Hindlimb muscle (tissue), 1 donor: ENCODE measurements at regions not wholly inside any gene's neighbourhood (a gene's known extent, or its start where the extent isn't known, plus 50 kb on each side); places are given as distances from the start of the nearest gene placed in this dataset.
A peak's percentile ranks its signal among the peaks of the same experiment; 100 is the strongest.

Source experiments
- DNase-seq: peaks from one replicate; pipeline ENCODE4 v3.0.0-alpha.2; 2013

- DNase-seq: no peak
Measured at GRCh38 chr6:95071464-95071863, 505.9 kb upstream of the MANEA start.

- no peak for DNase-seq
Measured at GRCh38 chr6:95078457-95078856, 498.9 kb upstream of the MANEA start.

DNA sequence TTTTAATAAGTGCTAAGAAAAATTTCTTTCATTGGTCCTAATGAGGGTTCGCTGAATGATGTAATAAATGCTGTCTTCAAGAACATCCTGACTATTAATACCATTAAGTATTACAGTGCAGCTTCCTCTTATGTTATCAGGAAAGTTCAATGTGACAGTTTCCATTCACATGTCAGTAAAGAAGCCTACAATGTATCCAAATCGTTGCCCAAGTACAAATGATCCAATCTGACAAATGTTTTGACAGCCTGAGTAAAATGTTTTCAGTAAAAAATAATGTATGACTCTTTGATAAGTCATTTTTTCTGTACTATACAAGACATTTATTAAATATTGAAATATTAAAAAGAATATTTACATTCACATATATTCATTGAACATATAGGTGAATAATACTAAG lies 496.1 kb upstream of the MANEA start:
- DNase-seq: no peak

GRCh38 chr6:95081949-95082348 lies 495.4 kb upstream of the MANEA start:
- no peak for DNase-seq

DNA sequence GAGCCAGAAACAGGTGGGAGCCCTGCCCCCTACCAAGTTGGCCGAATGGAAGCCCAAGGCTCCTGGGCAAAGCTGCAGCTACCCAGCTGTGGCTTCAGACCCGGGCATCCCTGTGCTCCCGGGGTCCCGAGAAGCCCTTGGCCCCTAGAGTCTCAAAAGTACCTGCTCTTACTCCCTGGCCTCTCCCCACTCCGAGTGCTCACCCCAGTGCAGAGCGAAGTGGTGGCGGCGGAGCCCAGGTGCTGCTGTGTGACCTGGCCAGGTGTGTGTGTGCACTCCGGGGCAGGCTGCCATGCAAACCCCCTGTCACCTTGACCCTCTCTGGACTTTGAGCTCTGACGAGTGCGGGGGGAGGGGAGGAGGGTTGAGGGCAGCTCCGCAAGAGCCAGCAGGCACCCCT lies 493.8 kb upstream of the MANEA start:
- no peak for DNase-seq

- no peak for DNase-seq
Measured at GRCh38 chr6:95084867-95085266, 492.5 kb upstream of the MANEA start.

- DNase-seq: peak; percentile 23
Measured at GRCh38 chr6:95087394-95088097, 489.8 kb upstream of the MANEA start.

GRCh38 chr6:95091823-95092436 lies 485.4 kb upstream of the MANEA start:
- peak; percentile 37 for DNase-seq

- no peak for DNase-seq
Measured at GRCh38 chr6:95093154-95093553, 484.2 kb upstream of the MANEA start.

- DNase-seq: no peak
Measured at GRCh38 chr6:95094751-95095663, 482.3 kb upstream of the MANEA start.

- DNase-seq: no peak
Measured at GRCh38 chr6:95095855-95096254, 481.5 kb upstream of the MANEA start.

- DNase-seq: no peak
Measured at GRCh38 chr6:95099410-95099809, 477.9 kb upstream of the MANEA start.

- no peak for DNase-seq
Measured at GRCh38 chr6:95109212-95109611, 468.1 kb upstream of the MANEA start.

DNA sequence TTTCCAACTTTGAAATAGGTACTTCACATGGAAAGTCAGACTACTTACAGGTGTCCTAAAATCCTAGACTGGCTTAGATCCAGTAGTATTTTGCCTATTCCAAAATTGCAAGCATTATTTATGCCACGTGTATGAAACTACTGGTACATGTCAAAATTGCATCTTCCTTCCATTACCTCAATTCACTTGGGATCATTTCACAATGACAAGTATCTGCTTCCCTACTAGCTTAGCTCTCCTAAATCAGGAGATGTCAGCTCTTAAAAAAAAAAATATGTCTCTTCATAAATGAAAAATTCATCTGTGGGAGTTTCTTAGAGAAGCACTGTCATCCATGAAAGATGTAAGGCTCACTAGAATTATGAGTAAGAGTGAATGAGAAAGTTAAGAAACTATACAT lies 466.6 kb upstream of the MANEA start:
- no peak for DNase-seq

DNA sequence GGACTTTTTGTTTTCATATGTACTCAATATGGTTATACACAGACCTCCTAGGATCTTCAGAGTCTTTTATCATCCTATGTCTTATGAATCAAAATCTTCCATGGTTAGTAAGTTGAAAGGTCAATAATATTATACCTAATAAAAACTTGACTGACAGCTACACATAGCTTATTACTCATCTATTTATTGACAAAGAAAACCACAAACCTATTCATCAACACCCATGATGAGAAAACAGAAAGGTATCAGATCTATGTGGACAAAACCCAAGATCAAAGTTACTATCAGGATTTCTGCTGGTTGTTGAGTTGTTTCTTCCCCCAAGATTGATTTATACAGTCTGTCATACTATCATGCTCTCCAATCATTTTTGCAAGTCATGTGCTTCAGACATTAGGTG lies 460.1 kb upstream of the MANEA start:
- DNase-seq: no peak

DNA sequence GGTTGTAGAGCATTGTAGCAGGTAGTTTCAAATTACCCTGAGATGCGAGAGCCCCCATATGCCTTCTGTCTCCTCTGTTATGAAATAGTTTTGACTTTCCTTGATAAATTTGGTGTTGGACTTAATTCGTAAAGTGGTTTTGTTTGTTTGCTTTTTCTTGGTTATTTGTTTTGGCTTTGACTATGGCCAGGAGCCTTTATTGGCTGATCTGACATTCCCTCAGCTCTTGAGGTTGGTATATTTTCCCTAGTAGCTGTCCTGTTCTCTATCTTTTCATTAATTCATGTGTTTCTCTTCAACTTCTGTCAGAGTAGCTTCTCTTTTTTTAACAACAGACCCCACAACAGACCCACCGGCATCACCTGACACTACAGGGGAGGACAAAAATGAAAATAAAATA lies 457.4 kb upstream of the MANEA start:
- no peak for DNase-seq

DNA sequence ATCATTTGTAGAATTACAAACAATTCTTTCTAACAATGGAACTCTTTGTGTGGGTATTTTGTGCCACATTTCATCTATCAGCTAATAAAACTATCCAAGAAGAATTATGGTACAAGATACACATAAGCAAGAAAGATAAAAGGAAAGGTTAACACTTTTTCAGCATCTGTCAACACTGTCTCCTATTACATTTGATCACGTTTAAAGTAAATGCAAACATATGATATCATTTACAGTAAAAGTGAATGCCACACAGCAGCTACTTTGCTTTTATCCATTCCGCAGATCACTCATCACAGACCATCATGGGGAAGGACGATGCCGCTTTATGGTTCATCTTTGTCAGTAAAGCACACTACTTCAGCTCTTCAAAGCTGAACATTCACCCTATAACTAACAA lies 456.4 kb upstream of the MANEA start:
- DNase-seq: no peak

- DNase-seq: no peak
Measured at GRCh38 chr6:95127261-95127660, 450.1 kb upstream of the MANEA start.

DNA sequence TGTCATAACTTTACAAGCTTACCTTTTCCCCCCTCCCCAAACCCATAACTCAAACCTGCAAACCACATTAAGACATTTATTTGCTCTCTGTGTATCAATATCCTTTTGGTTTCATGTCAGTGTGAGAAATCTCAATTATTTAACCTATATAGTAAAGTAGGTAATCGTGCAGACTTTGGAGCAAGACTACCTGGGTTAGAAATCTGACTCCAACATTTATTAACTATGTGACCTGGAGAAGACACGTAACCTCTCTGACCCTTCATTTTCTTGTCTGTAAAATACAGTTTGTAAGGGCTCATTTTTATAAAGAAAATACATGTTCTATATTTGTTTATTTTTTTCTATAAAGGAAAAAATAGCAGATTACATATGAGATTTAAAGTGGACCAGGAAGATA lies 448.9 kb upstream of the MANEA start:
- no peak for DNase-seq

DNA sequence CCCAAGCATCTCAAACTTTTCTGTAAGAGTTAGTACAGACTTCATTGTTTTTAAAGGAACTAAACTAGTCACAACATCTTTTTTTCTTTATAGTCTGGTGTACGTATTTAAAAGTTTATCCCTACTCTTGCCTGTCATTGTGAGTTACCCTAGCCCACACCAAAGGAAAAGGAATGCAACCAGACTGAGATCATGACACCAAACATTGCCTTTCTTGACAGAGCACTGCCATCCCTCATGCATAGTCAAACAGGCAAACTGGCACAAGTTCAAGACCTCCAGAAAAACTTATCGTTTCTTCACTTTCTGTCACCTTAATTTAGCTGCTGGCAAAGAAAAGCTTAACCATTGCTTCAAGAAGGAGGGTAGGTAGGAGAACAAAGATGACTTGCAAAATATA lies 448.4 kb upstream of the MANEA start:
- DNase-seq: no peak

DNA sequence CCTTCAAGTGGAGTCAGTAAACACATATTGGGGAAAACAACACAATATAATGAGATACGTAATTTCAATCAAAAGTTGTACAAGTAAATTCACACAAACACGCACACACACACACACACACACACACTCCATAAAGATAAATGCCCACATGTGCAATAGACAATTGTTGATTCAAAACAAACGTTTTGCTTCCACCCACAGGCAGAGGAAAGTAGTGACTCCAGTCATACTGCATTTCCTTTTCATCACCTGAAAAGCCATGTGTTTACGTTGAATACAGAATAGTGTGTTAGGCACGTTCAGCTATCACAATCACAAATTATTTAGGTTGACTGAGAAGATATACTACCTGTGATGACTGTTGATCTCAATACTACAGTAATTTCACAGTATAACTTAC lies 443.8 kb upstream of the MANEA start:
- no peak for DNase-seq

DNA sequence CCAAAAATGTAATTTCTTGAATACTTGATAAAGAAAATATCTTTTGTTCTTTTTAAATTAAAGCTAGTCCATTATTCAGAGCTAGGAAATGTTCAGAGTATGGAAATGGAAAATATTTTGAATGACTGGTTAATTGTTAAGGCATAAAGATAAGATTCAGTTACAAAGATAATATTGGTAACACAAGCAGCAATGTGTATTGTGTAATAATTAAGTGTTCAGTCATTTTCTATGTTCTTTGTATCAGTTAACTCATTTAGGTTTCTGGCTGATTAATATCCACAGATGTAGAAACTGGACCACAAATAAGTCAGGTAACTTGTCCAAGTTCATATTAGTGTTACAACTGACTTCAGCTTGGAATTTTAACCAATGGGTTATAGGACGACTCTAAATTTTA lies 442.2 kb upstream of the MANEA start:
- DNase-seq: no peak

DNA sequence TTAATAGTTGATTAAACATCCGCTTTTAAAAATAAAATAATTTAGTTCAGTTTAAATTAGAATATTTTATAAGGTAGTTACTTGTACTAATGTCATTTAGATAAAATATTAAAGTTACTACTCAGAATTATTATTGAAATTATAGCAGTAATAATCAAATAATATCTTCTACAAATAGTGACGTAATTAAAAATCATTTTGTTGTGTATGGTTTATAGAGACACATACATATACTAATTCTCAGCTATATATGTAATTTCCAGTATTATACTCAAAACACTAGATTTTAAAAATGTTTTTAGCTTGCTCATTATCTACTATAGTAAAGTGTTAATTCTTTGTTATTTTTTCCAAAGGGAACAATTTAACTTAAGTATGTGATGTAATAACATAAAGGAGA lies 435.2 kb upstream of the MANEA start:
- DNase-seq: no peak
